HG03378 (cell line): ENCODE measurements at regions not wholly inside any gene's neighbourhood (a gene's known extent, or its start where the extent isn't known, plus 50 kb on each side); places are given as distances from the start of the nearest gene placed in this dataset.

Experiments
- ATAC-seq: cut with Tn5 transposase; IDR thresholded peaks from one replicate; pipeline ENCODE4 v1.9.1; 2021; ENCODE audit warnings: mild to moderate bottlenecking, moderate library complexity; ENCODE audit not compliant: unreplicated experiment

- ATAC-seq = no peak
Observed at GRCh38 chr1:185581961-185582725, 152.0 kb upstream of the HMCN1 start.

GRCh38 chr1:185581020-185581419 is 153.2 kb upstream of the HMCN1 start:
- ATAC-seq = no peak

GRCh38 chr1:185578293-185578692 is 155.9 kb upstream of the HMCN1 start:
- ATAC-seq = no peak

- ATAC-seq = no peak
Observed at GRCh38 chr1:185574139-185574875, 159.9 kb upstream of the HMCN1 start.

GRCh38 chr1:185573677-185574076 is 160.5 kb upstream of the HMCN1 start:
- ATAC-seq = no peak

GRCh38 chr1:185573162-185573561 is 161.0 kb upstream of the HMCN1 start:
- ATAC-seq = no peak

GRCh38 chr1:185570962-185571361 is 163.2 kb upstream of the HMCN1 start:
- no peak for ATAC-seq

- no peak for ATAC-seq
Observed at GRCh38 chr1:185568155-185569123, 165.8 kb upstream of the HMCN1 start.

GRCh38 chr1:185567440-185567839 is 166.8 kb upstream of the HMCN1 start:
- ATAC-seq = peak; percentile 8

- peak; percentile 80 for ATAC-seq
Observed at GRCh38 chr1:185566995-185567394, 167.2 kb upstream of the HMCN1 start.

- ATAC-seq = no peak
Observed at GRCh38 chr1:185565302-185565701, 168.9 kb upstream of the HMCN1 start.

GRCh38 chr1:185564816-185565215 is 169.4 kb upstream of the HMCN1 start:
- ATAC-seq = no peak

- no peak for ATAC-seq
Observed at GRCh38 chr1:185562461-185563359, 171.5 kb upstream of the HMCN1 start.

GRCh38 chr1:185561629-185562028 is 172.6 kb upstream of the HMCN1 start:
- ATAC-seq = no peak

GRCh38 chr1:185560760-185561159 is 173.4 kb upstream of the HMCN1 start:
- ATAC-seq = no peak

GRCh38 chr1:185559684-185560331 is 174.4 kb upstream of the HMCN1 start:
- ATAC-seq = peak; percentile 97

GRCh38 chr1:185559151-185559550 is 175.0 kb upstream of the HMCN1 start:
- no peak for ATAC-seq

GRCh38 chr1:185556561-185556960 is 177.6 kb upstream of the HMCN1 start:
- ATAC-seq = no peak

GRCh38 chr1:185555743-185556142 is 178.4 kb upstream of the HMCN1 start:
- no peak for ATAC-seq

GRCh38 chr1:185551008-185551407 is 183.2 kb upstream of the HMCN1 start:
- ATAC-seq = no peak
